Kidney (tissue), 13 donors: ENCODE measurements at regions not wholly inside any gene's neighbourhood (a gene's known extent, or its start where the extent isn't known, plus 50 kb on each side); places are given as distances from the start of the nearest gene placed in this dataset.

ENCODE experiments used
- DNase-seq, 5 donors: peaks; one replicate each; pipeline ENCODE4 v3.0.0-alpha.2; 2013 to 2020
- FAIRE-seq: peaks from 2 replicates; lab custom pipeline; 2012; peaks lifted over from hg19 to GRCh38; lab: Jason Lieb, UNC
- H3K27ac ChIP-seq, 2 donors: one replicate each; pipeline ENCODE4 v1.7.0; 2013; ENCODE audit warnings: low read depth in 2 of 2, low read length in 2 of 2, inconsistent platforms in 1 of 2
- H3K27me3 ChIP-seq: one replicate; pipeline ENCODE4 v1.7.1; 2013; ENCODE audit warnings: low read length, inconsistent platforms; ENCODE audit not compliant: control insufficient read depth, insufficient read depth
- H3K36me3 ChIP-seq, 3 donors: one replicate each; pipeline versions ENCODE4 v1.7.0 to v1.7.1; 2013; ENCODE audit warnings: low read length in 3 of 3, control low read depth in 1 of 3, inconsistent platforms in 1 of 3; ENCODE audit not compliant: insufficient read depth in 3 of 3, control insufficient read depth in 2 of 3
- H3K4me1 ChIP-seq, 3 donors: one replicate each; pipeline versions ENCODE4 v1.7.0 to v1.7.1; 2013; ENCODE audit warnings: low read length in 3 of 3, inconsistent platforms in 1 of 3, low read depth in 1 of 3; ENCODE audit not compliant: control insufficient read depth in 2 of 3, insufficient read depth in 2 of 3
- H3K4me3 ChIP-seq, 3 donors: one replicate each; pipeline versions ENCODE4 v1.7.0 to v1.8.1; 2013; ENCODE audit warnings: low read length in 3 of 3, control low read depth in 1 of 3, inconsistent platforms in 1 of 3
- H3K9ac ChIP-seq, 3 donors: one replicate each; pipeline versions ENCODE4 v1.7.0 to v1.7.1; 2013; ENCODE audit warnings: low read length in 3 of 3, control low read depth in 1 of 3, inconsistent platforms in 1 of 3
- H3K9me3 ChIP-seq, 3 donors: one replicate each; pipeline versions ENCODE4 v1.7.0 to v1.7.1; 2013; ENCODE audit warnings: low read length in 3 of 3, control low read depth in 1 of 3, inconsistent platforms in 1 of 3; ENCODE audit not compliant: control insufficient read depth in 2 of 3, insufficient read depth in 1 of 3
- CTCF ChIP-seq: IDR thresholded peaks from 3 replicates; pipeline ENCODE4 v1.5.1; 2012; ENCODE audit warnings: mild to moderate bottlenecking, moderate library complexity, borderline replicate concordance; ENCODE audit not compliant: insufficient read depth; ENCODE audit errors: extremely low read depth
- intact Hi-C: fragments of 100-400 bp; cut with DNase I; formaldehyde crosslinking; loops from one replicate; pipeline ENCODE4 v1.11.1; 2022
- donor health status: control.
- donor health status: control.
- donor health status: control.
- donor health status: control.
- donor health status: control.
- donor health status: DM: yes; HTN: yes; CAD: no.
- donor health status: Normal renal cell carcinoma (clear cell type).

- DNase-seq (no peak), FAIRE-seq (no peak)
- H3K4me3 ChIP-seq: no peak overlapping the region
- H3K9ac ChIP-seq: no peak overlapping the region
- TF ChIP-seq CTCF: no peak
- no peaks in the 10 kb centered on the region for H3K36me3 ChIP-seq
- no peak overlapping the region for H3K27ac ChIP-seq
- H3K9me3 ChIP-seq: no peaks in the 10 kb centered on the region
- H3K4me1 ChIP-seq: no peaks in the 10 kb centered on the region
- intact Hi-C loops: no loop called here
- H3K27me3 ChIP-seq: no peaks in the 10 kb centered on the region
Observed at GRCh38 chr1:242623119-242623518, 98.6 kb upstream of the PLD5 start.

GRCh38 chr1:242613266-242613815 lies 88.8 kb upstream of the PLD5 start:
- TF ChIP-seq CTCF: no peak
- peaks cover 0 to 2% (median 0%) of the 10 kb centered on the region in 3 donors for H3K9me3 ChIP-seq
- H3K4me3 ChIP-seq: no peak overlapping the region
- no peak overlapping the region for H3K27ac ChIP-seq
- intact Hi-C loops: no loop called here
- DNase-seq (no peak), FAIRE-seq (no peak)
- no peaks in the 10 kb centered on the region for H3K4me1 ChIP-seq
- H3K9ac ChIP-seq: no peak overlapping the region
- H3K36me3 ChIP-seq: no peaks in the 10 kb centered on the region
- no peaks in the 10 kb centered on the region for H3K27me3 ChIP-seq

GRCh38 chr1:242610209-242610608 lies 85.7 kb upstream of the PLD5 start:
- no peak overlapping the region for H3K4me3 ChIP-seq
- no peaks in the 10 kb centered on the region for H3K27me3 ChIP-seq
- H3K36me3 ChIP-seq: no peaks in the 10 kb centered on the region
- H3K9me3 ChIP-seq: peaks cover 0 to 2% (median 0%) of the 10 kb centered on the region in 3 donors
- H3K4me1 ChIP-seq: no peaks in the 10 kb centered on the region
- TF ChIP-seq CTCF: no peak
- FAIRE-seq (no peak), DNase-seq (no peak)
- H3K9ac ChIP-seq: no peak overlapping the region
- no peak overlapping the region for H3K27ac ChIP-seq
- intact Hi-C loops: no loop called here

- intact Hi-C loops: no loop called here
- Histone ChIP-seq H3K4me1 (no peaks in the 10 kb centered on the region), H3K36me3 (no peaks in the 10 kb centered on the region), H3K27me3 (no peaks in the 10 kb centered on the region), H3K9me3 (no peaks in the 10 kb centered on the region), H3K9ac (no peak overlapping the region), H3K27ac (no peak overlapping the region), H3K4me3 (no peak overlapping the region)
- FAIRE-seq: no peak
- TF ChIP-seq CTCF: no peak
- no peak for DNase-seq
Observed at GRCh38 chr1:242605521-242605920, 81.0 kb upstream of the PLD5 start.
